22Rv1 (cell line): ENCODE measurements at regions not wholly inside any gene's neighbourhood (a gene's known extent, or its start where the extent isn't known, plus 50 kb on each side); places are given as distances from the start of the nearest gene placed in this dataset.

Experiments
- ZFX ChIP-seq: fragments of 450-650 bp; IDR thresholded peaks from 2 replicates; pipeline ENCODE4 v1.6.1; 2017; ENCODE audit warnings: antibody characterized with exemption, borderline replicate concordance
- TF ChIP-seq, protein P1 (sequence below): fragments of 450-650 bp; IDR thresholded peaks from 2 replicates; pipeline ENCODE4 v1.5.1; 2017; ENCODE audit warnings: mild to moderate bottlenecking

DNA sequence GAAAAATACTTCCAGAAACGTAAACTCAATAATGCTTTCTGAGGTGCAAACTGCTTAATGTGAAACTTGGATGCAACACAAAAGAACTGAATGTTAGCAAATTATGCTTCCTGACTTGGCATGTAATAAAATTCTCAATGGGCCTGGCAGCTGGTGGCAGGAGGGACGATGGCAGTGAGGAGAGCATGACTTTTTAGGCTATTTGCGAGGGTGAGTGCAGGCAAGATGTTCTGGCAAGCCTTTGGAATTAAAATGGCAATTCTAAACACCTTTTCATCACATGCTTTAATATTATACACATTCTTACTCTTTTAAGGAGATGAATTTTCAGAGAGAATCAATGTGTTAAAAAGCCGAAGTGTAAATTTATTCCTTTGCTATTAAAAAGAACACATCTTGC lies 224.8 kb upstream of the CDH4 start:
- TF ChIP-seq, protein P1, sequence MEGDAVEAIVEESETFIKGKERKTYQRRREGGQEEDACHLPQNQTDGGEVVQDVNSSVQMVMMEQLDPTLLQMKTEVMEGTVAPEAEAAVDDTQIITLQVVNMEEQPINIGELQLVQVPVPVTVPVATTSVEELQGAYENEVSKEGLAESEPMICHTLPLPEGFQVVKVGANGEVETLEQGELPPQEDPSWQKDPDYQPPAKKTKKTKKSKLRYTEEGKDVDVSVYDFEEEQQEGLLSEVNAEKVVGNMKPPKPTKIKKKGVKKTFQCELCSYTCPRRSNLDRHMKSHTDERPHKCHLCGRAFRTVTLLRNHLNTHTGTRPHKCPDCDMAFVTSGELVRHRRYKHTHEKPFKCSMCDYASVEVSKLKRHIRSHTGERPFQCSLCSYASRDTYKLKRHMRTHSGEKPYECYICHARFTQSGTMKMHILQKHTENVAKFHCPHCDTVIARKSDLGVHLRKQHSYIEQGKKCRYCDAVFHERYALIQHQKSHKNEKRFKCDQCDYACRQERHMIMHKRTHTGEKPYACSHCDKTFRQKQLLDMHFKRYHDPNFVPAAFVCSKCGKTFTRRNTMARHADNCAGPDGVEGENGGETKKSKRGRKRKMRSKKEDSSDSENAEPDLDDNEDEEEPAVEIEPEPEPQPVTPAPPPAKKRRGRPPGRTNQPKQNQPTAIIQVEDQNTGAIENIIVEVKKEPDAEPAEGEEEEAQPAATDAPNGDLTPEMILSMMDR: no peak
- TF ChIP-seq ZFX: no peak
